H1 (cell line): ENCODE measurements at regions not wholly inside any gene's neighbourhood (a gene's known extent, or its start where the extent isn't known, plus 50 kb on each side); places are given as distances from the start of the nearest gene placed in this dataset.

Experiments
- CREB1 ChIP-seq: IDR thresholded peaks from 2 replicates; pipeline ENCODE4 v1.6.1; 2012; ENCODE audit warnings: inconsistent platforms
- NRF1 ChIP-seq: IDR thresholded peaks from 2 replicates; pipeline ENCODE4 v1.6.1; 2011; ENCODE audit warnings: mild to moderate bottlenecking, low read depth, low read length, improper control_type of control experiment

DNA sequence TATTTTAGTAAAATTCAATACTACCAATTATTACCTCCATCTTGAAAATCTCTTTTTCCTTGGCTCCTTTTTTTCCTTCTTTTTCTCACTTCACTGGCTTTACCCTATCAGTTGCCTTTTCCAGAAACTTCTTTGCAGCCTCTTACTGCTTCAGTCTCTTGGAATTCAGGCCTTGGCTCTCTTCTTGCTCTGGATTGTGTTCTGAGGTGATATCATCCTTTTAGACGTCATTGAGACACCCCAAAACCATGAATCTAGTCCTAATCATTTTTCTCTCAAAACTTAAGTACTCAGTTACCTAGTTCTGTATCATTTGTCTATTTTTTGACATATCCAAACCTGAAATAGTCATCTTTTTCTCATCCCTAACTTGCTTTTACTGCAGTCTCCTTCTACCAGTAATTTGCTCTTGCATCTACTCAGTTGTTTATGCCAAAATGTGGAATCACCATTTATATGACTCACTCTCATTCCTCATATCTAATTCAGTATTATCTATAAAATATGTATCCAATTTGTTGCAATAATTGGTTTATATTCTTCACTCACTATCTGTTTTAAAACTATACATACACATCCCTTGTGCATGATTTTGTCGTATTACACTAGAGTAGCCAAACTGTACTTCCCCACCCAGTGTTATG is 703.2 kb upstream of the CCDC54 start (continued):
- no peak for TF ChIP-seq CREB1
- no peak for TF ChIP-seq NRF1
